T47D (cell line): ENCODE measurements at regions not wholly inside any gene's neighbourhood (a gene's known extent, or its start where the extent isn't known, plus 50 kb on each side); places are given as distances from the start of the nearest gene placed in this dataset.
"Not testable (repeated sequence)": the region's sequence is repeated elsewhere in the genome, so short reads cannot be mapped to it uniquely, and the experiment has no call there.

Source experiments
- DNase-seq, 2 experiments: peaks; one replicate each; pipeline versions ENCODE4 v3.0.0 to v3.0.0-alpha.2; 2011 to 2012; ENCODE audit warnings: low read depth in 1 of 2, low spot score in 1 of 2
- JUND ChIP-seq: IDR thresholded peaks from 2 replicates; pipeline ENCODE4 v1.6.1; 2012; ENCODE audit warnings: low read depth
- in situ Hi-C: cut with HindIII; loops from 2 replicates; pipeline ENCODE4 v1.10.0; 2016; ENCODE audit warnings: low sequenced_read_pairs, low pct_unique_long_range_greater_than_20kb

DNA sequence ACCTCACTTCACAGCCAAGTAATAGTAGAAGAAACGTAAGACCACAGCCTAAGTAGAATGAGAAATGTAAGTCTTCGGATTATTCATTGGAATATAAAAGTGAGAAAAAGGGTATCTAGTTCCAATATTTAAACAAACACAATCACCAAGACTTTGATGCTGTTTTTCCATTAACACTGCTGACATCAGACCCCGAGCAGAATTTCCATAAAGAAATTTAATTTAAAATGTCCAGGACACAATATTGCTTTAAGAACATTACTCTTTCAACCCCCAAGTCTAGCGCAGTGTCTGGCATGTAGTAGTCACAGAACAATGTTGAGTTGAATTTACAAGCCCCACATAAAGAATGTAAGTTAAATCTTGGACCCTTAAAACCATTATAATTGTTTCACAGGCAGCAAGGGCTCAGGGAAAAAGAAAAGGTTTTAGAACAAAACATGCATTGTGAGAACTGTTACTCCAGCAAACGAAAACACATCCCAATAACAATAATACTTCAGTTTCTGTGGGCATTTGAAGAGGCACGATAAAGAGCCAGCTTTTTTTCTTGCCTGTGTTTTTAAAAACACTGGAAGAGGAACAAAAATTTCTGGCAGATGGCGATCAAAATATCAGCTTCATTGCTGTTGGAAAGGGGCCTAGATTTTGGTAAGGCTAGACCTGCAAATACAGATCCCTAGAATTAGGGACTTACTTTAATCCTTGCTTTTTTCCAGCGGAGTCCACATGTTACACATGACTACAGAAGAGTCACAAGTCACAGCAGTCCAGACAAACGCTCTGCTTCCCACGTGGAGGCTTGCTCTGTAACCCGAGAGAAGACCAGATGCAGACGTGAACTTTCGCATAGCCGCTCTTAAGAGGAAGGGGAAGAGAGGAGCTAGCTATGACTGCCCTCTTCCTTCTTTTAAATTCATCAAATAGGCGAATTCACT is 77.9 kb upstream of the IGSF10 start:
- no peak for TF ChIP-seq JUND
- no peak for DNase-seq

DNA sequence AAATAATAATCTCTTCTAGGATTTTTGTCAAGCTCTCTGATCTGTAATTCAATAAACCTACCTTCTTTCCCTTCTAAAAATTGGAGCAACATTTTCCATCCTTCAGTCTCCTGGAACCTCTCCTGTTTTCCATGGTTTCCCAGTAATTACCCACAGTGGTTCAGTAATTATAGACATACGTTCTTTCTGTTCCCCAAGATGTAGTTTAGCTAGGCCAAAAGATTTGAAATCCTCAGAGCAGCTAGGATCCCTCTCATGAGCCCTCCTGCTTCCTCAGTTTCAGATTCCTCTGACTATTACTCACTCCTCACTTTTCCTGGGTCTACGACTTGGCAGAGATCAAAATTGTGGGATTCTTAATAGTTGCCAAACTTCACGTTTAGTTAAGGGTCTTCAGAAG is 76.9 kb upstream of the IGSF10 start:
- in situ Hi-C loops, result no loop called here
- no peak for TF ChIP-seq JUND
- no peak for DNase-seq

More for the DNA sequence above, 77.9 kb upstream of the IGSF10 start:
- in situ Hi-C loops, result no loop called here

DNA sequence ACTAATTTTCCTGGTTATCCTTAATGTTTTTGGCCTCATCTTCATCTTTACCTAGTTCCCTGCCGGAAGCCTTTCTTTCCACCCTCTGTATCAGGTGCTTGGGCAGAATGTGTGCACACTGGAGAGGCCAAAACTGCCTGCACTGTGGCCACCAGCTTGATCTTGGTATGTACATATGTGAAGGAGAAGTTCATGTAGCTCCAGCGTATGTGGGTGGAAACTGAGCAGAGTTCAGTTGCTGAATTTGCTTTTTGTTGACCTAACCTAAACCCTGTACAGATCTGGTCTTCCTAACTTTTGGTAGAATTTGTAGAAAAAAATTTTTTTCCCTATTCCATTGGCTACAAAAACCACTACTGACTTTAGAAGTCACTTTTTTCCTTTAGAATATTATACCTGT is 65.9 kb upstream of the IGSF10 start:
- in situ Hi-C loops, result no loop called here
- DNase-seq, result no peak

DNA sequence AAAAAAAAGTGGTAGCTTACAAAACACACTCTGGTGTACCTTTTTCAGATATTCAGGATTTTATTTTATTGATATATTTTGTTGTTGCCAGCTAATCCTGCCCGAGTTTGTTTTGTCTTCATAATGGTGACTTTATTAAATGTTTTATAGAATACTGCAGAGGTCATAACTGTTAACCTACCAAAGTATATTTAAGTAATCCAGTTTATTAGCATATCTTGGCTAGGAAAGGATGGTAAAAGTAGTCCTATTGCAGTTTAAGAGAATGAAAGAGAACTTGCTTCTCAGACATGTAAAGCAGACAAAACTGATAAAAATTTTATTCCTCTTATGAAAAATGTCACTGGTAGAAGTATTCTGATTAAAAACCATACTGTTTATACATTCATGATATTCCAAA is 59.2 kb upstream of the IGSF10 start:
- TF ChIP-seq JUND, result no peak
- in situ Hi-C loops, result no loop called here
- DNase-seq, result no peak

More for the DNA sequence above, 65.9 kb upstream of the IGSF10 start:
- TF ChIP-seq JUND, result no peak

DNA sequence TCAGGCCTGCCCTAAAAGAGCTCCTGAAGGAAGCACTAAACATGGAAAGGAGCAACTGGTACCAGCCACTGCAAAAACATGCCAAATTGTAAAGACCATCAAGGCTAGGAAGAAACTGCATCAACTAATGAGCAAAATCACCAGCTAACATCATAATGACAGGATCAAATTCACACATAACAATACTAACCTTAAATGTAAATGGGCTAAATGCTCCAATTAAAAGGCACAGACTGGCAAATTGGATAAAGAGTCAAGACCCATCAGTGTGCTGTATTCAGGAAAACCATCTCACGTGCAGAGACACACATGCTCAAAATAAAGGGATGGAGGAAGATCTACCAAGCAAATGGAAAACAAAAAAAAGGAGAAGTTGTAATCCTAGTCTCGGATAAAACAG is 50.6 kb upstream of the IGSF10 start:
- in situ Hi-C loops, result not testable (repeated sequence)

More for the DNA sequence above, 50.6 kb upstream of the IGSF10 start:
- DNase-seq, result not testable (repeated sequence)
